ENCODE measurements at regions not wholly inside any gene's neighbourhood (a gene's known extent, or its start where the extent isn't known, plus 50 kb on each side); places are given as distances from the start of the nearest gene placed in this dataset.

- DNase-seq (ENCODE audit: extremely low read depth, low read depth, low spot score) = no peak
Measured at GRCh38 chr6:208364-208763, 83.9 kb upstream of the DUSP22 start.

- DNase-seq (ENCODE audit: extremely low read depth, low read depth, low spot score) = no peak
Measured at GRCh38 chr6:208938-209337, 83.3 kb upstream of the DUSP22 start.

- no peak for DNase-seq (ENCODE audit: extremely low read depth, low read depth, low spot score)
Measured at GRCh38 chr6:209432-210103, 82.7 kb upstream of the DUSP22 start.

- DNase-seq (ENCODE audit: extremely low read depth, low read depth, low spot score) = no peak
Measured at GRCh38 chr6:210104-210456, 82.2 kb upstream of the DUSP22 start.

GRCh38 chr6:210778-211374, 81.4 kb upstream of the DUSP22 start:
- DNase-seq (ENCODE audit: extremely low read depth, low read depth, low spot score) = no peak

GRCh38 chr6:211871-212497, 80.3 kb upstream of the DUSP22 start:
- DNase-seq (ENCODE audit: extremely low read depth, low read depth, low spot score) = no peak

- no peak for DNase-seq (ENCODE audit: extremely low read depth, low read depth, low spot score)
Measured at GRCh38 chr6:213284-213683, 79.0 kb upstream of the DUSP22 start.

GRCh38 chr6:214428-214827, 77.9 kb upstream of the DUSP22 start:
- no peak for DNase-seq (ENCODE audit: extremely low read depth, low read depth, low spot score)

- DNase-seq (ENCODE audit: extremely low read depth, low read depth, low spot score) = no peak
Measured at GRCh38 chr6:215335-216034, 76.8 kb upstream of the DUSP22 start.

GRCh38 chr6:217048-217659, 75.1 kb upstream of the DUSP22 start:
- no peak for DNase-seq (ENCODE audit: extremely low read depth, low read depth, low spot score)

GRCh38 chr6:218153-219018, 73.9 kb upstream of the DUSP22 start:
- DNase-seq (ENCODE audit: extremely low read depth, low read depth, low spot score) = no peak

- no peak for DNase-seq (ENCODE audit: extremely low read depth, low read depth, low spot score)
Measured at GRCh38 chr6:219019-219570, 73.2 kb upstream of the DUSP22 start.

GRCh38 chr6:219641-220198, 72.6 kb upstream of the DUSP22 start:
- no peak for DNase-seq (ENCODE audit: extremely low read depth, low read depth, low spot score)

GRCh38 chr6:220312-220711, 72.0 kb upstream of the DUSP22 start:
- no peak for DNase-seq (ENCODE audit: extremely low read depth, low read depth, low spot score)

GRCh38 chr6:220721-221475, 71.4 kb upstream of the DUSP22 start:
- no peak for DNase-seq (ENCODE audit: extremely low read depth, low read depth, low spot score)

- no peak for DNase-seq (ENCODE audit: extremely low read depth, low read depth, low spot score)
Measured at GRCh38 chr6:221531-222349, 70.5 kb upstream of the DUSP22 start.

GRCh38 chr6:222468-222867, 69.8 kb upstream of the DUSP22 start:
- DNase-seq (ENCODE audit: extremely low read depth, low read depth, low spot score) = no peak

- DNase-seq (ENCODE audit: extremely low read depth, low read depth, low spot score) = no peak
Measured at GRCh38 chr6:223136-223535, 69.2 kb upstream of the DUSP22 start.

Measured in glomerular endothelial cell (primary cell).